Erythroblast (primary cell): ENCODE measurements at regions not wholly inside any gene's neighbourhood (a gene's known extent, or its start where the extent isn't known, plus 50 kb on each side); places are given as distances from the start of the nearest gene placed in this dataset.

Experiments
- GATA1 ChIP-seq: IDR thresholded peaks from 2 replicates; pipeline ENCODE4 v1.6.1; 2011; ENCODE audit warnings: low read depth, mild to moderate bottlenecking, control low read depth, low read length, moderate library complexity
- POLR2A ChIP-seq: IDR thresholded peaks from 2 replicates; pipeline ENCODE4 v1.6.1; 2011; ENCODE audit warnings: mild to moderate bottlenecking, low read length

- TF ChIP-seq POLR2A (no peak), GATA1 (no peak)
Measured at GRCh38 chr2:18363348-18363747, 197.1 kb downstream of the RDH14 start.
